Lower leg skin (tissue), 4 donors: ENCODE measurements at regions not wholly inside any gene's neighbourhood (a gene's known extent, or its start where the extent isn't known, plus 50 kb on each side); places are given as distances from the start of the nearest gene placed in this dataset.

Source experiments
- DNase-seq, 2 donors: peaks; one replicate each; pipeline ENCODE4 v3.0.0-alpha.2; 2019; ENCODE audit warnings: low spot score in 2 of 2
- H3K4me3 ChIP-seq: fragments of 200-600 bp; sonication (generic); 2 replicates; pipeline ENCODE4 v1.5.1; 2017; ENCODE audit warnings: mild to moderate bottlenecking, low read depth; ENCODE audit not compliant: poor library complexity, severe bottlenecking
- POLR2A ChIP-seq, 2 donors: fragments of 450-650 bp; IDR thresholded peaks; one replicate each; pipeline ENCODE4 v1.6.1; 2016 to 2017; ENCODE audit warnings: antibody characterized with exemption in 2 of 2, mild to moderate bottlenecking in 1 of 2, moderate library complexity in 1 of 2
- WGBS, 2 donors: methylation state at CpG; one replicate each; pipeline ENCODE4 v1.1.5; 2018; 5-methylcytosine and 5-hydroxymethylcytosine counted together
- intact Hi-C: fragments of 100-400 bp; cut with DNase I; formaldehyde crosslinking; loops from one replicate; pipeline ENCODE4 v1.15.0; 2023; ENCODE audit warnings: low total_unique reads
- TF ChIP-seq, protein P1 (sequence below), 3 donors: fragments of 450-650 bp; IDR thresholded peaks; one replicate each; pipeline ENCODE4 v1.5.1; 2016; ENCODE audit warnings: antibody characterized with exemption in 3 of 3, mild to moderate bottlenecking in 3 of 3, moderate library complexity in 2 of 3

DNA sequence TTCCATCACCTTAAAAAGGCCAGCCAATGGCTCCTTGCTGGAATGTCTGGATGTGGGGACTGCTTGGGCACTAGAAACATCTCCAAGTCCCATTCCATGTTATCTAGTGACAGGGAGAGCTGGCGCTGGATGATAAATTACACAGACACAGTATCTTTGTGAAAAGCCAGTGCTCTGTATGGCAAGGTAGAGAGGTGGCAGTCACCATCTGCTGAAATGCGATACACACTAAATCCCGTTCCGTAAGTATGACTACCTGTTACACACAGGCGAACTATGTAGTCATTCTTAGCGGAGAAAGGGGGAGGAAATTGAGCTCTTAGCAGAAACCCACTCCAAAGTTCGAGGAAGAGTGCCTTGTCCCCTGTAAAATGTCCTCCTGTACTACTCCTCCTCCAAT lies 81.0 kb upstream of the MYOCD start:
- intact Hi-C loops, result no loop called here
- no peak for DNase-seq
- no peak overlapping the region for H3K4me3 ChIP-seq
- WGBS, 2 donors, result 79 to 82% methylated on average over 7 of the region's 7 CpGs
- no peak for TF ChIP-seq POLR2A (IDR thresholded peaks at IDR 0.05)
- TF ChIP-seq, protein P1, sequence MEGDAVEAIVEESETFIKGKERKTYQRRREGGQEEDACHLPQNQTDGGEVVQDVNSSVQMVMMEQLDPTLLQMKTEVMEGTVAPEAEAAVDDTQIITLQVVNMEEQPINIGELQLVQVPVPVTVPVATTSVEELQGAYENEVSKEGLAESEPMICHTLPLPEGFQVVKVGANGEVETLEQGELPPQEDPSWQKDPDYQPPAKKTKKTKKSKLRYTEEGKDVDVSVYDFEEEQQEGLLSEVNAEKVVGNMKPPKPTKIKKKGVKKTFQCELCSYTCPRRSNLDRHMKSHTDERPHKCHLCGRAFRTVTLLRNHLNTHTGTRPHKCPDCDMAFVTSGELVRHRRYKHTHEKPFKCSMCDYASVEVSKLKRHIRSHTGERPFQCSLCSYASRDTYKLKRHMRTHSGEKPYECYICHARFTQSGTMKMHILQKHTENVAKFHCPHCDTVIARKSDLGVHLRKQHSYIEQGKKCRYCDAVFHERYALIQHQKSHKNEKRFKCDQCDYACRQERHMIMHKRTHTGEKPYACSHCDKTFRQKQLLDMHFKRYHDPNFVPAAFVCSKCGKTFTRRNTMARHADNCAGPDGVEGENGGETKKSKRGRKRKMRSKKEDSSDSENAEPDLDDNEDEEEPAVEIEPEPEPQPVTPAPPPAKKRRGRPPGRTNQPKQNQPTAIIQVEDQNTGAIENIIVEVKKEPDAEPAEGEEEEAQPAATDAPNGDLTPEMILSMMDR (IDR thresholded peaks at IDR 0.05), result no peak

DNA sequence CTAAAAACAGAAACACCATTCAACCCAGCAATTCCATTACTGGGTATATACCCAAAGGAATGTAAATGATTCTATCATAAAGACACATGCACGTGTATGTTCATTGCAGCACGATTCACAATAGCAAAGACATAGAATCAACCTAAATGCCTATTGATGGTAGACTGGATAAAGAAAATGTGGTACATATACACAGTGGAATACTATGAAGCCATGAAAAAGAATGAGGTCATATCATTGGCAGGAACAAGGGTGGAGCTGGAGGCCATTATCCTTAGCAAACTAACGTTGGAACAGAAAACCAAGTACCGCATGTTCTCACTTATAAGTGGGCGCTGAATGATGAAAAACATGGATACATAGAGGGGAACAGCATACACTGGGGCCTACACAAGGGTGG lies 77.2 kb upstream of the MYOCD start:
- intact Hi-C loops, result no loop called here
- no peak for TF ChIP-seq POLR2A (IDR thresholded peaks at IDR 0.05)
- TF ChIP-seq, protein P1 (IDR thresholded peaks at IDR 0.05), result no peak
- 87 to 88% methylated on average over 5 of the region's 5 CpGs for WGBS, 2 donors
- H3K4me3 ChIP-seq, result no peak overlapping the region
- DNase-seq, result no peak

DNA sequence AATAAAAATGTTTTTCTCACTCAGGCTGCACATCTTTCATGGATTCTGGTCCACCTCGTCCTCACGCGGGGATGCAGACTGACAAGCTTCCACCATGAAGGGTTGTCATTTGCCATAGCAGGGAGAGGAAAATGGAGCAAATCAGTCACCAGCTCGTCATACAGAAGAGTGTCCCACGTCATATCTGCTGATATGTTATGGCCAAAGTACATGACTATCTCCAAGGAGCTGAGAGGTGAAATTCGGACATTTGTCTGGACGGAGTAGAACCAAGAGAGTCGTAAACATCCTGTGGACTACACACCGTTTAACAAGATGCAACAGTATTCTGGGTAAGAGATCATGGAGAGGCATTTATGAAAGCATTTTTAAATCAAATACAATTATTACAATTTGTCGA lies 75.3 kb upstream of the MYOCD start:
- DNase-seq, result no peak
- intact Hi-C loops, result no loop called here
- TF ChIP-seq, protein P1 (IDR thresholded peaks at IDR 0.05), result no peak
- TF ChIP-seq POLR2A (IDR thresholded peaks at IDR 0.05), result no peak
- H3K4me3 ChIP-seq, result no peak overlapping the region
- 90 to 95% methylated on average over 10 of the region's 10 CpGs for WGBS, 2 donors

DNA sequence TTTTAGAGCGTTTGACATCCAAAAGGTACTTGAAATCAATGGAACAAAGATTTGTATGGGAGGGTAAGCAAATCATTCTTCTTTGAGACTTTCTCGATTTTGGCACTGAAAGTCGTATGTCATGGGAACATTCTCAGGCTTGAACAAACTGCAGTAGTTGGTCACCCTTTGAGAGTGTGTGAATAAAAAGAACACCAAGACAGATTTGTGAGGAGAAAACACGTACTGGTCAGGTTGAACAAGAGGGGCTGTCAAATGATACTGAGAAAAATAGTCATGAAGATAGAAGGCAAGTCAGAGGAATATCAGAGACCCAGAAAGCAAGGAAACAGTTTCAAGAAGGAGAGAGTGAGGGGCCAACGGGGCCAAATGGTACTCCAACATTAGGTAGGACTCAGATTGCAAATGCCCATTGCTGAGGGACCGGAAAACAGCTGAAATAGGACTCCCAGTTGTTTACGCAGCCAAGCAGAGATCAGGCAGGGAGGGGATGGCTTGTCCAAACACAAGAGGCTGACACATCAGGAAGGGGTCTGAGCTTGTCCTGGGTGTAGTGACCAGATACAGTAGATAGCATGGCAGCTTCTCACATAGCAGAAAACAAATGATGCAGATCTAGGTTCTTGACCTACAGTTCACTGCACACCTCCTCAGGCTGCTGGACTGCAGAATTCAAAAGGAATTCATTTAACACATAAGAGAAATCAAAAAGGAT lies 74.5 kb upstream of the MYOCD start:
- WGBS, 2 donors, result 70% methylated on average over 7 of the region's 7 CpGs
- intact Hi-C loops, result no loop called here
- TF ChIP-seq, protein P1 (IDR thresholded peaks at IDR 0.05), result no peak
- no peak for TF ChIP-seq POLR2A (IDR thresholded peaks at IDR 0.05)
- H3K4me3 ChIP-seq, result no peak overlapping the region
- no peak for DNase-seq

DNA sequence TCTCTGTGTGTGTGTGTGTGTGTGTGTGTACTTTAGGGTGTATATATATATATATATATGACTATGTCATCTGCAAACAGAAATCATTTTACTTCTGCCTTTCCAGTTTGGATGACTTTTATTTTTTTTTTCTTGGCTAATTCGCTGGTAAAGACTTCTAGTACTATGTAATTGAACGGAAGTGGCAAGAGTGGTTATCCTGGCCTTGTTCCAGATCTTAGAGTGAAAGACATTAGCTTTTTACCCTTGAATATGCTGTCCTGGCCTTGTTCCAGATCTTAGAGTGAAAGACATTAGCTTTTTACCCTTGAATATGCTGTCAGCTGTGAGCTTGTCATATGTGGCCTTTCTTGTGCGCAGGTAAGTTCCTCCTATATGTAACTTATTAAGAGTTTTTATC lies 72.7 kb upstream of the MYOCD start:
- TF ChIP-seq POLR2A (IDR thresholded peaks at IDR 0.05), result no peak
- TF ChIP-seq, protein P1 (IDR thresholded peaks at IDR 0.05), result no peak
- WGBS, 2 donors, result 41 to 43% methylated on average over 3 of the region's 3 CpGs

DNA sequence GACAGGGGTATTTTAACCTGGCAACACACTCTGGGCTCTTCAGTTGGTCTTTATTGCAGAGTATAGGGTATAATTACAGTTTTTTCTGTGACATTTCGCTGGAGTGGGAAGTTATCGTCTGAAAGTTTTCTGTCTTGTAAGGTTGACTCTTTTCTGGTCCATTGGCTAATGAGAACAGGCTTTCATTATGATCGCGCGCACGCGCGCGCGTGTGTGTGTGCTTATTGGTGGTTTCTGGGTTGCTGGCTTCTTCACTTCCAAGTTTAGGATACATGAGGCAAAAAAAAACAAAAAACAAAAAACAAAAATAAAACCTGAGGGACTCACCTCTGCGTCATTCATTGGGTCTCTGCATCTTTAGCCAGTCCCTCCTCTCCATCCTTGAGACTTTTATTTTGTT lies 68.7 kb upstream of the MYOCD start:
- DNase-seq, result no peak
- no peak overlapping the region for H3K4me3 ChIP-seq
- WGBS, 2 donors, result 96% methylated on average over 11 of the region's 11 CpGs
- TF ChIP-seq, protein P1 (IDR thresholded peaks at IDR 0.05), result no peak
- no peak for TF ChIP-seq POLR2A (IDR thresholded peaks at IDR 0.05)
- intact Hi-C loops, result no loop called here

More for the DNA sequence above, 72.7 kb upstream of the MYOCD start:
- H3K4me3 ChIP-seq, result no peak overlapping the region
- no peak for DNase-seq
- intact Hi-C loops, result no loop called here
